ENCODE measurements at regions not wholly inside any gene's neighbourhood (a gene's known extent, or its start where the extent isn't known, plus 50 kb on each side); places are given as distances from the start of the nearest gene placed in this dataset.

GRCh38 chr11:72525466-72525865, 91.1 kb upstream of the CLPB start:
- no peak overlapping the region for H3K4me2 ChIP-seq (ENCODE audit: low read length)
- no peak overlapping the region for H3K9ac ChIP-seq (ENCODE audit: low read length)
- no peak overlapping the region for H3K4me3 ChIP-seq (ENCODE audit: low read length)
- H3K79me2 ChIP-seq (ENCODE audit: low read length) = no peaks in the 10 kb centered on the region
- no peak for TF ChIP-seq CTCF (conservative IDR thresholded peaks at IDR 0.05; ENCODE audit: low read depth, low read length)
- no peak for TF ChIP-seq EZH2 (IDR thresholded peaks at IDR 0.05; ENCODE audit: low read length, unreplicated experiment)
- no peak for TF ChIP-seq EZH2phosphoT487 (IDR thresholded peaks at IDR 0.05; ENCODE audit: borderline replicate concordance, low read length)
- no TSS peak for BruUV-seq (replicated peaks)
- no peaks in the 10 kb centered on the region for H4K20me1 ChIP-seq (ENCODE audit: low read length)
- no peaks in the 10 kb centered on the region for H3K9me2 ChIP-seq (replicated peaks; ENCODE audit: low read length)
- no peak overlapping the region for H3K27ac ChIP-seq (ENCODE audit: low read length)
- ChIA-PET CTCF (no interaction called here), POLR2A (ENCODE audit: unreplicated experiment) (no interaction called here)
- intact Hi-C loops (cut with micrococcal nuclease) = no loop called here
- H3K27me3 ChIP-seq (ENCODE audit: low read length) = peaks cover 2% of the 10 kb centered on the region; the same call in 1 of the 2 replicates
- H3K36me3 ChIP-seq (ENCODE audit: low read depth, low read length) = no peaks in the 10 kb centered on the region
- no peaks in the 10 kb centered on the region for H3K9me3 ChIP-seq (ENCODE audit: low read length)
- H3F3A ChIP-seq (ENCODE audit: low read length, unreplicated experiment) = no peaks in the 10 kb centered on the region
- no peak overlapping the region for H2AFZ ChIP-seq (ENCODE audit: low read length)
- ATAC-seq = no peak
- no peaks in the 10 kb centered on the region for H3K4me1 ChIP-seq (ENCODE audit: insufficient read depth, low read length)
- no peak for DNase-seq

GRCh38 chr11:72524711-72525110, 90.4 kb upstream of the CLPB start:
- no peak overlapping the region for H3K4me2 ChIP-seq (ENCODE audit: low read length)
- intact Hi-C loops (cut with micrococcal nuclease) = no loop called here
- POLR2A ChIA-PET (ENCODE audit: unreplicated experiment) = no interaction called here
- DNase-seq (peak; percentile 50), ATAC-seq (peak; percentile 24; the same call in 1 of the 2 replicates)
- no peak for TF ChIP-seq EZH2phosphoT487 (IDR thresholded peaks at IDR 0.05; ENCODE audit: borderline replicate concordance, low read length)
- no peak for TF ChIP-seq EZH2 (IDR thresholded peaks at IDR 0.05; ENCODE audit: low read length, unreplicated experiment)
- TF ChIP-seq CTCF (conservative IDR thresholded peaks at IDR 0.05; ENCODE audit: low read depth, low read length) = no peak
- H3K79me2 ChIP-seq (ENCODE audit: low read length) = no peaks in the 10 kb centered on the region
- BruUV-seq (replicated peaks) = no TSS peak
- H2AFZ ChIP-seq (ENCODE audit: low read length) = no peak overlapping the region
- no peak overlapping the region for H3K4me3 ChIP-seq (ENCODE audit: low read length)
- H3K9ac ChIP-seq (ENCODE audit: low read length) = no peak overlapping the region
- no peaks in the 10 kb centered on the region for H3K4me1 ChIP-seq (ENCODE audit: insufficient read depth, low read length)
- no peaks in the 10 kb centered on the region for H3K27me3 ChIP-seq (ENCODE audit: low read length)
- CTCF ChIA-PET = no interaction called here
- H3K36me3 ChIP-seq (ENCODE audit: low read depth, low read length) = no peaks in the 10 kb centered on the region
- H4K20me1 ChIP-seq (ENCODE audit: low read length) = no peaks in the 10 kb centered on the region
- no peaks in the 10 kb centered on the region for H3K9me3 ChIP-seq (ENCODE audit: low read length)
- H3K9me2 ChIP-seq (replicated peaks; ENCODE audit: low read length) = no peaks in the 10 kb centered on the region
- no peak overlapping the region for H3K27ac ChIP-seq (ENCODE audit: low read length)
- H3F3A ChIP-seq (ENCODE audit: low read length, unreplicated experiment) = no peaks in the 10 kb centered on the region

- no peaks in the 10 kb centered on the region for H3K27me3 ChIP-seq (ENCODE audit: low read length)
- no peak for TF ChIP-seq EZH2phosphoT487 (IDR thresholded peaks at IDR 0.05; ENCODE audit: borderline replicate concordance, low read length)
- no peak for TF ChIP-seq EZH2 (IDR thresholded peaks at IDR 0.05; ENCODE audit: low read length, unreplicated experiment)
- TF ChIP-seq CTCF (conservative IDR thresholded peaks at IDR 0.05; ENCODE audit: low read depth, low read length) = no peak
- H3K4me2 ChIP-seq (ENCODE audit: low read length) = no peak overlapping the region
- H3K27ac ChIP-seq (ENCODE audit: low read length) = no peak overlapping the region
- H3K79me2 ChIP-seq (ENCODE audit: low read length) = no peaks in the 10 kb centered on the region
- H3K9me2 ChIP-seq (replicated peaks; ENCODE audit: low read length) = no peaks in the 10 kb centered on the region
- H3K4me3 ChIP-seq (ENCODE audit: low read length) = no peak overlapping the region
- DNase-seq (no peak), ATAC-seq (no peak)
- no peak overlapping the region for H2AFZ ChIP-seq (ENCODE audit: low read length)
- H3K4me1 ChIP-seq (ENCODE audit: insufficient read depth, low read length) = no peaks in the 10 kb centered on the region
- no peaks in the 10 kb centered on the region for H3F3A ChIP-seq (ENCODE audit: low read length, unreplicated experiment)
- no TSS peak for BruUV-seq (replicated peaks)
- POLR2A ChIA-PET (ENCODE audit: unreplicated experiment) = no interaction called here
- no peak overlapping the region for H3K9ac ChIP-seq (ENCODE audit: low read length)
- CTCF ChIA-PET = no interaction called here
- intact Hi-C loops (cut with micrococcal nuclease) = no loop called here
- H4K20me1 ChIP-seq (ENCODE audit: low read length) = no peaks in the 10 kb centered on the region
- H3K36me3 ChIP-seq (ENCODE audit: low read depth, low read length) = no peaks in the 10 kb centered on the region
- H3K9me3 ChIP-seq (ENCODE audit: low read length) = no peaks in the 10 kb centered on the region
Measured at GRCh38 chr11:72523991-72524390, 89.7 kb upstream of the CLPB start.
